ENCODE measurements at regions not wholly inside any gene's neighbourhood (a gene's known extent, or its start where the extent isn't known, plus 50 kb on each side); places are given as distances from the start of the nearest gene placed in this dataset.

DNA sequence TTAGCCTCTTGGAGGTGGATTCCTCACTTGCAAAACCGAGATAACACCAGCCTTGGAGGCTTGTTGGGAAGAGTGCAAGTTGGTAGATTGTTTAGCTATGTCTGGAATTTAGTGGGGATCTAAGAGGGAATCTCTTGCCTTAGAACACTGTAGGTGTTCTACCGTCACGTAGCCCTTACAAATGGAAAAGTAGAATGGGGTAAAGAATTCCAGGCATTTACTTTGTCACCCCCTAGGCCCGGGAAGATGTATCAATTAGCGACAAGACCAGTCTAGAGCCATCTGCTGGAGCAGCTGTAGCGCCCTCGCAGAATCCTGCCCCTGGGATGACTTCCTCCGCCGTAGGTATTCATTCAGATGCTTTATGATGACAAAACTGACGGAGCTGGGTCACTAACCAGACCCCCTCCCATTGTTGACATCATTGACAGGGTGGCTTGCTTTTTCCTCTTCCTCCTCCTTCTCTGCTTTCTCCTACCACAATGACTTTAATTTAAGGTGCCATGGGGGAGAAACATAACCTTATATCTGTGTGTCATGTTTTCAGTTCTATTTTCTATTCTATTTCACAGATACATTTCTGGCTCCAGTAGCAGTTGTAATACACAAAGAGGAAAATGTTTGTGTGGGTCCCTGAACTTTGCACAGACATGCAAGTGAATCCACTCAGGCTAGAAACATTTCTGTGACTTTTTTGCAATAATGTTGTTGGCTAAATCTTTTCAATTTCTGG, 262.6 kb upstream of the LYZL1 start:
- DNase-seq (ENCODE audit: low spot score), result no peak
- no peak for TF ChIP-seq CTCF (IDR thresholded peaks at IDR 0.05; ENCODE audit: borderline replicate concordance, control extremely low read depth, extremely low read depth, insufficient read depth, missing control alignments)
- in situ Hi-C loops (cut with MboI; ENCODE audit: low sequenced_read_pairs, unreplicated experiment), result no loop called here

- no peak for TF ChIP-seq CTCF (IDR thresholded peaks at IDR 0.05; ENCODE audit: borderline replicate concordance, control extremely low read depth, extremely low read depth, insufficient read depth, missing control alignments)
- in situ Hi-C loops (cut with MboI; ENCODE audit: low sequenced_read_pairs, unreplicated experiment), result no loop called here
Observed at GRCh38 chr10:29026802-29027580, 261.9 kb upstream of the LYZL1 start.

GRCh38 chr10:29028486-29028885, 260.4 kb upstream of the LYZL1 start:
- in situ Hi-C loops (cut with MboI; ENCODE audit: low sequenced_read_pairs, unreplicated experiment), result no loop called here
- TF ChIP-seq CTCF (IDR thresholded peaks at IDR 0.05; ENCODE audit: borderline replicate concordance, control extremely low read depth, extremely low read depth, insufficient read depth, missing control alignments), result no peak
- DNase-seq (ENCODE audit: low spot score), result no peak

More at GRCh38 chr10:29026802-29027580, 261.9 kb upstream of the LYZL1 start:
- no peak for DNase-seq (ENCODE audit: low spot score)

GRCh38 chr10:29030900-29031299, 258.0 kb upstream of the LYZL1 start:
- DNase-seq (ENCODE audit: low spot score), result no peak
- no peak for TF ChIP-seq CTCF (IDR thresholded peaks at IDR 0.05; ENCODE audit: borderline replicate concordance, control extremely low read depth, extremely low read depth, insufficient read depth, missing control alignments)
- in situ Hi-C loops (cut with MboI; ENCODE audit: low sequenced_read_pairs, unreplicated experiment), result no loop called here

DNA sequence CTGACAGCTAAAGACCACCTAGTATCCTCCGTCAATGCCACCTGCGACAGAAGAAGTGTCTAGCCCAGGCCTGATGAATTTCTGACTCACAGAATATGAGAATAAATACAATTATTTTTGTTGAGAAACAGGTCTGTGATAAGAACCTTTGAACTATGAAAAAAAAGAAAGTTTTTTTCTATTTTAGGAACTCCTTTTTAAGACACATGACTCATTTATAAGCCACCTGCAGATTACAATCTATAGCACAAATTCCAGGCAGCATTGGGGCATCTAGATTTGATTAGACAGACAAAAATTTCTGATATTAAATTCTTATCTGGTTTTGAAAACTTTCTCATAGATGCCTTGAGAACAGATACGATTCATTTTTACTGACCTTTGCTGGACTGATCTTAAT, 256.7 kb upstream of the LYZL1 start:
- DNase-seq (ENCODE audit: low spot score), result no peak
- in situ Hi-C loops (cut with MboI; ENCODE audit: low sequenced_read_pairs, unreplicated experiment), result no loop called here
- TF ChIP-seq CTCF (IDR thresholded peaks at IDR 0.05; ENCODE audit: borderline replicate concordance, control extremely low read depth, extremely low read depth, insufficient read depth, missing control alignments), result no peak

DNA sequence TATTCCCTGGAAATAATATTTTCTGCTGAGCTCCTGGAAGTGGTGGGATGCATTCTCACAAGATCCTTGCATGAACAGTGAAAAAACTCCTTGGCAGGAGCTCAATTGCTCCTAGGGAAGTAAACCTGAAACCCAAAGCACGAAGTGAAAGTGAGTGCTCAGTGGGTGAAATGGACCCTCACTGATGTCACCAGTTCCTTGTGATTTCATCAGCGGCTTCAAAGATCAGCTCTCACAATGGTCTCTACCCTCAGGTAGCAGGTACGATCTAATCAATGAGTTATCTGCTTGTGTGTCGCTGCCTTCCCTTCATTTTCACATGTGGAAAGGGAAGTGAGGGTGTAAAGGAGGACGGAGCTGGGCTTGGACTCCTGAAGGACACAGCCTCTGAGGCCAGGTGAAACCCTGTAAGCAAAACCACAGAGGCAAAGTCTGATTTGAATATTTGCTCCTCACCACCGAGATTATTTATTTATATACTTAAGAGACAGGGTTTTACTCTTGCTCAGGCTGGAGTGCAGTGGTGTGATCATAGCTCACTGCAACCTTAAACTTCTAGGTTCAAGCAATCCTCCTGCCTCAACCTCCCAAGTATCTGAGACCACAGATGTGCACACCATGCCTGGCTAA, 255.4 kb upstream of the LYZL1 start:
- in situ Hi-C loops (cut with MboI; ENCODE audit: low sequenced_read_pairs, unreplicated experiment), result no loop called here
- TF ChIP-seq CTCF (IDR thresholded peaks at IDR 0.05; ENCODE audit: borderline replicate concordance, control extremely low read depth, extremely low read depth, insufficient read depth, missing control alignments), result no peak
- peak; percentile 36 for DNase-seq (ENCODE audit: low spot score)
